Femur (tissue), 1 donor: ENCODE measurements at regions not wholly inside any gene's neighbourhood (a gene's known extent, or its start where the extent isn't known, plus 50 kb on each side); places are given as distances from the start of the nearest gene placed in this dataset.
A peak's percentile ranks its signal among the peaks of the same experiment; 100 is the strongest.

ENCODE experiments used
- DNase-seq: peaks from one replicate; pipeline ENCODE4 v3.0.0-alpha.2; 2017

GRCh38 chr16:50469121-50469743 lies 79.0 kb upstream of the NKD1 start:
- no peak for DNase-seq

DNA sequence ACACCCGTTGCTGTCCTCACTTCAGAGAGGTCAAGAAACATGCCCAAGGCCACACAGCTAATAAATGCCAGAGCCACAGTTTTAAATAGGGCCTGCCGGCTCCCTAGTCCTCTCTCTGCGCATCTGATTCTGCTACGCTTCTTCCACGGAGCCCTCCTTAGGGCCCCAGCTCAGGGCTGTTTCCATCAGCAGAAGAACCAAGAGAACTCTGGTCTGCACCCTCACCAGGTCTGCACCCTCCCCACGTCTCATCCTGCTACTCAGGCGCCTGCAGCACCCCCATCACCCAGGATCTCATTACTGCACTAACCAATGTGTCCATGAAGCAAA lies 79.5 kb upstream of the NKD1 start:
- no peak for DNase-seq

DNA sequence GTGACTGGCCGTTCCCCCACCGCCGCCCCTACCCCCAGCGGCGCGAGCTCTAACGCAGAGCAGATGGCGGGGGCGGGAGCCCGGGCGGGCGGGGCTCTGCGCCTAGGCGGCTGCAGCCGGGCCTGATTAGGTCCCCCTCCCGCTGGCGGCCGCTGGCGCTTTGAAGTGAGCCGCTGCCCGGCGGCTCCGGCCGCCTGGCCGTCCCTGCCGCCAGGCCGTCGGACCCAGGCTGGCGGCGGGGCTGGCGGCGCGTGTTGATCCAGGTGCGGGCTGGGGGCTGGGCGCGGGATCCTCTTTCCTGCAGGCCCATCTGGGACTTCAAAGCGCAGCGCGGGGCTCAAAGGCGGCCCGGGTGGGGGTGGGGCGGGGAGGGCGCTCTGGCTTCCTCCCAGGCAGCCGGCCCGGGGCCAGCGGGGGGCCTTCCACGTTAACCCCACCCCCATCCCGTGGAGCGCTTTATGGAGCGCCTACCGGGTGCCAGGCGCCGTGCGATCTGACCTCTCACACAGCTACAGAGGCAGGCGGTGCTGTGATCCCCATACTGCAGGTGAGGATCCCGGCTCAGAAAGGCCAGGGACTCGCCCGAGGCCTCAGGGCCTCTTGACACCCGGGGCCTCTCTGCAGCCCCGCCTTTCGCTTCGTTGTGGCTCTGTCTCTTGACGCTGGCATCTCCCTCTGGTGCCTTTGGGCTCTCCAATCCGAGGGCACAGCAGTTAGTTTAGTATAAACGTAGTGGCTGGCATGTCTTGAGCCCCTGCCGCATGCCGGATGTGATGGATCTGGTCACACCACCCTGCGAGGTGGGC lies 80.0 kb upstream of the NKD1 start:
- DNase-seq = peak; percentile 58

DNA sequence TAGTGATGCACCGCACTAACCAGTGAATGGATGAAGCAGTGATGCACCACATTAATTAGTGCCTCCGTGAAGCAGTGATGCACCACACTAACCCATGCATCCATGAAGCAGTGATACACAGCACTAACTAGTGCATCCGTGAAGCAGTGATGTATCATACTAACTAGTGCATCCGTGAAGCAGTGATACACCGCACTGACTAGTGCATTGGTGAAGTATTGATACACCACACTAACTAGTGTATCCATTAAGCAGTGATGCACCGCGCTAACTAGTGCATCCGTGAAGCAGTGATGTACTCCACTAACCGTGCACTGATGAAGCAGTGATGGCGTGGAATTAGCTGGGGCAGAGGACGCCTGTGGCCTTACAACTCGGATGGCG lies 80.6 kb upstream of the NKD1 start:
- DNase-seq = no peak

DNA sequence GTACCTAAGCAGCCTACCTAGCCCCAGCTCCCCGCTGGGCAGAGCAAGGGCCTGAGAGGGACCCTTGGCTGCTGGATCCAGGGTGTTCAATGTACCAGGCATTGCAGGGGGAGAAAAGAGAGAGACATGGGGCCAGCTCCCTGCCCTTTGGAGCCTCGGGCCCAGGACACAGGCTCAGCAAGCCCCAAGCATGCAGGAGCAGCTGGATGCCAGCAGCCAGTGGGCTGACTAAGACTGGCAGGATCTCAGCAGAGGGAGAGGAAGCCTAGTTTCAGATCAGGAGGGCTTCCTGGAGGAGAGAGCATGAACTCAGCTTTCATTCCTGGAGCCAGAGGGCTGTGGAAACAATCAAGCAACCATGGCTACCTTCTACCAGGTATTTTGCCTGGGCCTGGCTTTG lies 82.0 kb upstream of the NKD1 start:
- DNase-seq = no peak

DNA sequence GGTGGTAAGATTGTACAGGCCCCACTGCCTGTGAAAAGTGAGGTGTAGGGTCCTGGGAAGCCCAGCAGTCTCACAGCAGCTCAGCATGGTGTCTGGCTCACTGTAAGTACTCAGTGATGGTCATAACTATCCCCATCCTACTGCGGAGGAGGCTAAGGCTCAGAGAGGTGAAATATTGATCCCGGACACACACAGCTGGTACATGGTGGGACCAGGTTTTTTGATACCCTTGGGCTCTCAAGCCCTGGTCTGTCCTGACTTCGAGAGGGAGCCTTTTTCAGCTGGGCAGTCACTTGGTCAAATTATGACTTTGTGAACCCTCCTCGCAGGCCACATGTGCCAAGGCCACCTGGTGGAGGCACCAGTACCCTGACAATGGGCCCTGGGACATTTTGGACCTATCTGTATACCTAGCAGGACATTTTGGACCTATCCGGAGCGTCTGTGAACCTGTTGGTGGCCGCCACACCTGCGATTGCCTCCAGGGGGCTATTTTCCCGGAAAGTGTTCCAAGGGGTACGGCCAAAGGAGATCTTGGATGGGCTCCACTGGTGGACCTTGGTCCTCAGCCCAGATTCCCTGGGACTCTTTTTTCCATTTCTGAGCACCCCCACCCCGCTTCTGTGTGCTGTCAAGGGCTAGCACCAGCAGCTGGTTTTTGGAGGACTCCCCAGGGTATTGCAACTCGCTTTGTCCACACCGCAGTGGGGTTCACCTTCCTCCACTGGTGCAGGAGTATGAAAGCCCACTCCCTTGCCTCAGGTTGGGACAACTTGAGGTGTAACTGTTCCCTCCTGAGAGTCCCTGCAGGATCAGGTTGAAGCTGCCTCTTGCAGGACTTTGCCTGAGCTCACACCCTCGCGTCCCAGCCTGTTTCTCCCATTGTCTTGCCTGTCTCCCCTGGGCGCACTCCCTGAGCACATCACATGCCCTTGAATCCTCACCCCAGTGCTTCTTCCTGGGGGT lies 83.6 kb upstream of the NKD1 start:
- DNase-seq = no peak

- no peak for DNase-seq
Observed at GRCh38 chr16:50463581-50464324, 84.4 kb upstream of the NKD1 start.

GRCh38 chr16:50462793-50463507 lies 85.2 kb upstream of the NKD1 start:
- no peak for DNase-seq

GRCh38 chr16:50461400-50461760 lies 86.8 kb upstream of the NKD1 start:
- DNase-seq = no peak

DNA sequence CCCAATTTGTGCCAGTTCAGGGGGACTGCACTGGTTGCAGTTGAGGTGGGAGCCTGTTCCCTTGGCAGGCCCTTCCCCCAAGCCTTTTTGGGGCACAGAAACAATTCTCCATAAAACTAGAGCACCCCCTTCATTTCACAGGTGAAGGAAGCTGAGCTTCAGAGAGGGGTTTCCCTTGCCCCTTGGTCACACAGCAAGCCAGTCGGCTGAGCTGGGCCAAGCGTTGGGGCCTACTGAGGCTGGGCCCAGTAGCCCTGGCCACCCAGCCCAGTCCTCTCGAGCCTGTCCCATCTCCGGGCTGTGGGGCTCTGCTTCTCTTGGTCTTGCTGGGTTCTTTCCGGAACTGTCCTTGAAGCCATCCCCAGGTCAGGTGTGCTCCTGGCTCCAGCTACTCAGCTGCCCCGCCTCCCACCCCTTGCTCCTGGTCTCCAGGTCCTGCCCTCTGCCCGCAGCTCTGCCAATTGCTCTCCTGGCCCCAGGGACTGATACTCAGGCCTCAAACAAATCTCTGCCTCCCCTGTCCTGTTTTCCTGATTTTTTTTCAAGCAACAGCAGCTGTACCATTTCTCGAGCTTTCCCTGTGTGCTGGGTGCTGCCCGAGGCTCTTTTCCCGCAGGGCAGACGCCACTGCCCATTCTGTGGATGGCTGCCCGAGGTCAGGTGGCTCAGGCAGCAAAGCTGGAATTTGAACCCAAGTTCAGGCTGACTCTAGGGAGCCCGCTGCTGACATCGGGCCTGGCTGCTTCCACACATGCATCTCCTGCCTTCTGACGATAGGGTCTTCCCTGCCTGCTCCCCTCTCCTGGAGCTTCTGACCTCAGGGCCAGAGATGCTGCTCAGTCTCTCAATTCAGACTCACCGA lies 87.4 kb upstream of the NKD1 start:
- DNase-seq = no peak

GRCh38 chr16:50459496-50460080 lies 88.6 kb upstream of the NKD1 start:
- no peak for DNase-seq

DNA sequence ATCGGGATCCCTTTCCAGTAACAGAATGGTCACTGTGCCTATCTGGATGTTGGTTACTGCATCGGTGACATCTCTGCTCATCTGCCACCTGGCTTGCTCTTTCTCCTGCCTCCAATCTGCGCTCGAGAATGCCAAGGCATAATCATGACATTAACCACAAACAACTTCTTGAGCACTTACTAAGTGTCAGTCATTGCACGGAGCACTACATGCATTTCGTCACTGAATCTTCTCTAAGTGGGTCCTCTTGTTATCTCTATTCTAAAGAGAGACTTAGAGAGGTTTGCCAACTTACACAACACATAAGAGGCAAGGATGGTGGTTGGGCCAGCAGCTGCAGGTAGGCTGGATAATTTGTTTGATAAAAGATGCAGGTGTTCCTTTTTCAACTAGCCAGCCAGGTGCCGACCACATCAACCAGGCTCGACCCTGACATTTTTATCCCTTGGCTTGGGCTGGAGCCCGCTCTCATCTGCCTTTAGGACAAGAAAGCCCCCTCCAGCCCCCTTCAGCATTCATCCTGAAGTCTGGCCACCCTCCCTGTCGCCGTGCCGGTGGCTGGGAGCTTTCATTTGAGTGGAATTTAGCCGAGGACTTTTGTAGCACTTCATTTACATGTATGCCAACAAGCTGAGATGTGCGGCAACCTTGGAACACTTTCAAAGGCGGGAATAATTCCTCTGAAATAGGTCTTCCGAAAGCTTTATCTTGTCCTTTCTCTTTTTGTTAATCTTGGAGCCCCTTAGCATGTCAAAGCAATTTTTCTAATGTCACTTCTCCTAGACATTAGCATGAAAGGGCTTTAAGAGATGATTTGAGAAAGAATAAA lies 89.3 kb upstream of the NKD1 start:
- no peak for DNase-seq

DNA sequence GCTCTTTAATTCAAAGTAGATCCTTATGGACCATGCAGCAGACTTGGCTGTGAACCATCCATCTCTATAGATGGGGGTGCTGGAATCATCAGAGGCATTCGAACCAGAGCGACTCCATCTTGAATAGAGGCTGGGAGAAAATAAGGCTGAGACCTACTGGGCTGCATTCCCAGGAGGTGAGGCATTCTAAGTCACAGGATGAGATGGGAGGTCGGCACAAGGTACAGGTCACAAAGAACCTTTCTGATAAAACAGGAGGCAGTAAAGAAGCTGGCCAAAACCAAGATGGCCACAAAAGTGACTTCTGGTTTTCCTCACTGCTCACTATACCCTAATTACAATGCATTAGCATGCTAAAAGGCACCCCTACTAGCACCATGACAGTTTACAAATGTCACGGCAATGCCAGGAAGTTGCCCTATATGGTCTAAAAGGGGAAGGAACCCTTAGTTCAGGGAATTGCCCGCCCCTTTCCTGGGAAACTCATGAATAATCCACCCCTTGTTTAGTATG lies 89.2 kb upstream of the BRD7 start:
- no peak for DNase-seq

DNA sequence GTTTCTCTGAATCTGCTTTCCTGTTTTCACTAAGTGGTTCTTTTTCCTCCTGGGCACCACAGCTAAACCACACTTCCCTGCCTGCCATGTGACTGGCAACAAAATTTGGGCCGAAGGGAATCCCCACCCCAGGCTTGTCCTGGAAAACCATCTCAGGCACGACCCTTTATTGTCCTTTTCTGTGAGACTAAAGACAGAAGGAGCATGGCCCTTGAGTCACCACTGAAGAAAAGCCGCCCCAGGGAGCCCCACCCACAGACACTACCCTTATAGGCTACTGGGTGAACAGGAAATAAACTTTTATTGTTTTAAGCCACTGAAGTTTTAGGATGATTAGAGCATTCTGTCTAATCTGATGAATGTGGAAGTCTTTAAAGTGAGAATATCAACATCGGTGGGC lies 88.6 kb upstream of the BRD7 start:
- DNase-seq = no peak

DNA sequence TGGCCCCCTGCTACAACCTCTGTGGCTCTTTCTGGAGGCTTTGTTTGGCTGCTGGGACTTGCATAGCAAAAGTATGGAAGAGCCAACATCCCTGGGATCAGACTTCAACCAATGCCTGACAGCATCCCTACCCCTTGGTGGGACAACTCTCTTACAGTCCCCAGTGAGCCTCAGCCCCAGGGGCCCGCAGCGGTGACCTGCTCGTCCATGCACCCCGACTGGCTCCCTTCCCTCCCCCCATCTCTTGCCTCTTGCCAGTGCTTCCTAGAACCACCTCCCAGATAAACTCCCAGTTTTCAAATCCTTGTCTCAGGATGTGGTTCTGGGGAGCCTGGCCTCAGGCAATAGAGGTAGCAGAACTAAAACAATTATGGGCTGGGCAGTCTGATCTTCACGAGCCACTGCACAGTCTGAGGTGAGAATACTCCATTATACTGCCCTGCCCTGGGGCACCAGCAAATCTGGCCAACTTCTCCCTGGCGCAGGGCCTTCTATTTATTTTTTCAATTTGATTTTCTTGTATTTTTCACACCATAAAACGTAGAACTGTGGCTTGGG lies 86.6 kb upstream of the BRD7 start:
- no peak for DNase-seq

DNA sequence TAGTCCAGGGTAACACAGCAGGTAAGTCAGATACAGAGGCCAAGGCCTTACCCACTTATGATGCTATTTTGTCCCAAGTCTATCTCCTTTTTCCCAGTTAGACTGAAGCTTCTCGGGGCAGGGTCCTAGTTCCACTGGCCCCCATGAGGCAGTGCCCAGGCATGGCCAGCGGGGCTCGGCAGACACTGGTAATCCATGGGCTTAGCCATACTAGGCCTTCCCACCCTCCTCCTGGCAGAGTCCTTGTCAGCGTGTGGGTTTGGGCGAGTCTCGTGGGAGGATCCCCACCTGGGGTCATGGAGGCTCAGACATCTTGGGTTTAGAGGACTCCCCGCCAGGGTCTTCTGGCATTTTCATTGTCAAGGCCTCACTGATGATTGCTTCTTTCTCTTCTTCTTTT lies 84.7 kb upstream of the BRD7 start:
- no peak for DNase-seq

GRCh38 chr16:50451951-50452508 lies 83.2 kb upstream of the BRD7 start:
- DNase-seq = no peak

GRCh38 chr16:50450957-50451356 lies 82.2 kb upstream of the BRD7 start:
- no peak for DNase-seq

DNA sequence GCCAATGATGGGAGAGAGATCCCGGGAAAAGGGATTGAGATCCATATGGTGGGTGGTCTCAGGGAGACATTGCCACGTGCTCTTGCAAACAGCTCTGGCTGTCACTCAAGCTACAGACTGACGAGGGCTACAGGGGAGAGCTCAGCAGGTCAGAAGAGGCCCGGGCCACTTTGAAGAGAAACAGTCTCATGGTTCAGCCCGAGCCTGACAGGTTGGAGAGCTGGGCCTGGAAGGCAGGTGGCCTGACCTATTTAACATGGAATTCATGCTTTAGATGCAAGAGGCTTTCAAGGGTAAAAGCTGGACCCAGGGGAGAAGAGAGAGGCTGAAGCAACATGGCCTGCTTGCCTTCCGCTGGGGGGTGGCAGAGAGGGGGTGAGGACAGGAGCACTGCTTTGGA lies 81.0 kb upstream of the BRD7 start:
- no peak for DNase-seq
